NCI-H345 treated with DMSO at 0.1 percent for 48 hours (cell line): ENCODE measurements at regions not wholly inside any gene's neighbourhood (a gene's known extent, or its start where the extent isn't known, plus 50 kb on each side); places are given as distances from the start of the nearest gene placed in this dataset.

Experiments
- DNase-seq: peaks from one replicate; lab custom pipeline; 2025; ENCODE audit not compliant: unreplicated experiment; lab: John Stamatoyannopoulos, UW

DNA sequence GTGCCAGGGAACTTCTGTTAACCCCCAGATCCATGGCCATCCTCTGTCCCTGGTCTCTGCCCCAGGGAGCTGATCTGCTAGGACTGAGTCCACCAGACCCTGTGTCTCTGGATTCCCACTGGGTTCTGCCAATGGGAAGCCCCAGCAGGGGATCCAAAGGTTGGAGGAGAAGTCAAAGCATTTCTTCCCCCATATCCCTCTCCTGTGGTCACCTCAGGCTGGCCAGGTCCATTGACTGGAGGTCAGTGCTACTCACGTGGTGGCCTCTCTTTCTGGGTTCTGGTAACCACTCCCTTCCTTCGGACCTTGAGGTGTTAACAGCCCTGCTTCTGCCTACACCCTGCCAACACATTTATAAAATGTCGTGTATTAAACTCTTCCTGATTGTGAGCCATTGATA, 69.7 kb upstream of the NECTIN1 start:
- DNase-seq: no peak

DNA sequence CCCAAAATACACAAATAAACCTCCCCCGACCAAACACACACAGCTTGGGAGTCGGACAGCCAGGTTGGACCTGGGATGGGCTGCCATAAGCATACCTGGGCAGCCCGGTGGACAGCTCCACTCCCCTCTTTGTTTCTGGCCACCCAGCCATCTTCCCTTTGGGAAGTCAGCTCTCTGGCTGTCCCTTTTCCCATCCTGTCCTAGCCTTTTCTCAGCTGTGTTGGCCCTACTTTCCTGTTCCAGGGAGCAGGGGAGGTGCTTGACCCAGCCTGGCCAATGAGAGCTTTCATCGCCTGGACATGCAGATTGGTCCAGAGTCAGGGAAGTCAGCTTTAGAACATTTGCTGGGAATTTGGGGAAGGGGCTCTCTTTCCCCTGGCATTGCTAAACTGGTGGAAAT, 68.7 kb upstream of the NECTIN1 start:
- DNase-seq: no peak

DNA sequence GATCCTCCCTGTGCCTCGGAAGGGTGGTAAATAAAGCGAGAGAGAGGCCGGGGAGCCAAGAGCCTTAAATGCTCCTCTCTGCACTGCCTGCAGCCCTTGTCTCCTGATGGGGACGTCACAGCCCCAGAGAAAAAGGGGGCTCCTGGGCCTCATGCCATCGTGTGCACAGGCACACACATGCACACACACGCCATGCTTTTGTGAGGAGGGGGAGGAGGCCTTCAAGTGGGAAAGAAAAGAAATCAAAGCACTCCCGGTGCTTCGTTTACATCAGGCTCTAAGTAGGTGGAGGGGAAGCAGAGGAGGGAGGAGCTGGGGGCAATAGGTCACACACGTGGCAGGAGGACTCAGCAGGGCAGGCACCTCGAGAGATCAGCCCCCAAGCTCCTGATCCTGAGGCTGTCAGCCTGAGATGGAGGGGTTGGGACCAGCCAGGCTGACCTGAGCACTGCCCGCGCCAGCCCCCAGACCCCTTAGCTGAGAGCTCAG, 68.2 kb upstream of the NECTIN1 start:
- no peak for DNase-seq

DNA sequence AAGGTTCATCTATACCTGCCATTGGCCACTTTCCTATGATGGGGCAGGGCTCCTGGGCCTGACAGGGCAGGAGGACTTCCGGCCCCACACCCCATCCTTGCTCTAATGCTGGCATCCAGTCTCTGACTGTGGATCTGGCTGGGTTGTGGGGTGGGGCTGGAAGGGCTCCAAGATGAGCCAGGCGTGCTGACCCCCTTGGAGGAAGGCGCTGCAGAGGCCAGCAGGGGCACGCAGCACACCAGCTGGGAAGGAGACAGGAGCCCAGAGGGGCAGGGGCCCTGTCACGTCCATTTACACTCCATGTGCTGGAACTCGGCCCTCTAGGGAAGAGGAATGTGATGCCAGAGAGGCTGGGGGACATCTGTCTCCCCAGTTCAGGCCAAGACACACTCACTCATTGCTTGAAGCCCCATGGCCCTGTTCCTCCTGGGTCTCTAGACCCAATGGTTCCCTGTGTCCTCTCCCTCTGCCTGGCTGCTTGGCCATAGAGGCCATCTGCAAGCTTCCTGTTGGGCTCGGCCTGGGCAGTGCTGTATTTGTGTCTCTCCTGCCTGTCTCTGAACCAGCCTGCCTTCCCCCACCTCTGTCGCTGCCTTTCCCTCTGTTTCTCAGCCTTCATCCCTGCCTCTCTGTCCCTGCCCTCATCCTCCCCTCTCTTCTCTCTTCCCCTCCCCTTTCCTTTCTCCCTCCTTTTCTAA, 67.5 kb upstream of the NECTIN1 start:
- no peak for DNase-seq

DNA sequence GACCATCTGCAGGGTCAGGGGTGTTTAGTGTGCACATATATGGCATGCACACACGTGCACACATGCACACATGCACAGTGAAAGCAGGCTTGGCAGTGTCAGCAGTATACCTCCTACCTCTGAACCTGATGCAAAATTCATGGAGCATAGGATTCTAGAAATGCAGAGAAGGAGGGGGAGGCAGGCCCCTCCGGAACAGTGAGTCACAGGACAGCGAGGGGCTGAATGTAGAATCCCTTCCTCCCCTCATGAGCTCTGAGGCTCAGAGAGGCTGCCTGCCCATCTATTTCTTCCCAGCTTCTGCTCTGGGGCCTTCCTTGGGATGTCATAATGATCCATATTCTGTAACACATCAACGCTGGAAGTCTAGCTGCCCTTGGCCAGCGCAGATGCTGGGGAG, 66.7 kb upstream of the NECTIN1 start:
- DNase-seq: no peak

DNA sequence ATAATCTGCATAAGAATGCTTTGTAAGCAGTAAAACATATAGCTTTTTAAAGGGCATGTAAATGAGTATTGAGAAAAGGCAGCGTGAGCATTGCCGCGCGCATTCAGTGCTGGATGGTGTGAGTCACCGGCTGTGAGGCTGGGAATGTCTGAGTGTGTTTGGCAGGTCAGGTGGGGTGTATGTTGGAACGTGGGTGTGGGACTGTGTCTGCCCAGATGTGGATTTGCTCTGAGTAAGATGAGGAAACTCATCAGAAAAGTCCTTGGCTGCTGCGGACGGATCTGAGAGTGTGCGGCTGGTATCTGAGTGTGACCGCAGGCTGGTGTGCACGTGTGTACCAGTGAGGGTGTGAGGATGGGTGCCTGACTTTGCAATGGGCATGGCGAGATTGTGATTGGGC, 66.2 kb upstream of the NECTIN1 start:
- no peak for DNase-seq

DNA sequence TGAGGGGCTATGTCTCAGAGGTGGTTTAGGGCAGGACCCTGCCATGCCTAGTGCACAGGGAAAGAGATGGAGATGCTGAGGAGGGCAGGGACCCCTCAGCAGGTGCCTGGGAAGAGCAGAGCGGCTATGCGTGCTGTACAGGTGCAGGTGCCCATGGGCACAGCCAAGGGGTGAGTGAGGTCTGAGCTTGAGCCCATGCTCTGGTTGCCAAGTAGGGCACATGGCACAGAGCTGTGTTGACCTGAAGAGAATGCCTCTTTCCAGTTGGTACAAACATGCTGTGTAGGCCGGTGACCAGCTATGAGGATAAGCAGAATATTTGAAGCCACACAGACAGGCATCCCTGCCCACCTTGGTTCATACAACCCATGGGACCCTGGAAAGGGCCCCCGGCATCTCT, 65.8 kb upstream of the NECTIN1 start:
- no peak for DNase-seq

DNA sequence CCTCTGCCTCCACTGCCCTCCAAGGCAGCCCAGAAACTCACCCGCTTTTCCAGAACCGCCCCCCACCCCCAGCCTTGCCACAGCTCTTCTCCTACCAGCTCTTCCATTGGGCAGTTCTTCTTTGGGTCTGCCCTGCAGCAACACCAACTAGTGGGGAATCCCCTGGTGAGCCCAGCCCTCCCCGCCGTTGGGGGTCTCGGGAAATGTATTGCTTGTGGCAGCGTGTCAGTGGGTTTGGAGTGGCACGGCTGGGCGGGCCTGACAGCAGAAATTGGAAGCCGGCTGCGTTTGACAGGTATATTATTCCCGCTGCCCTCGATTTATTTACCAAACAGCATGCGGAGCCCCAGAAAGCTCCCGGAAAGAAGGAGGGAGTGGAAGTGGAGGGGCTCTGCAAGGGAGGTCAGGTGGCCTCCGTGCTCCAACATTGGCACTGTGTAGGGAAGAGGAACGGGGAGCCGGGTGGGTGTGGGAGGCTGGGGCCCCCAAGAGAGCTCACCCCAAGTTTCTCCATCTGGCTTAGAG, 65.2 kb upstream of the NECTIN1 start:
- DNase-seq: no peak

DNA sequence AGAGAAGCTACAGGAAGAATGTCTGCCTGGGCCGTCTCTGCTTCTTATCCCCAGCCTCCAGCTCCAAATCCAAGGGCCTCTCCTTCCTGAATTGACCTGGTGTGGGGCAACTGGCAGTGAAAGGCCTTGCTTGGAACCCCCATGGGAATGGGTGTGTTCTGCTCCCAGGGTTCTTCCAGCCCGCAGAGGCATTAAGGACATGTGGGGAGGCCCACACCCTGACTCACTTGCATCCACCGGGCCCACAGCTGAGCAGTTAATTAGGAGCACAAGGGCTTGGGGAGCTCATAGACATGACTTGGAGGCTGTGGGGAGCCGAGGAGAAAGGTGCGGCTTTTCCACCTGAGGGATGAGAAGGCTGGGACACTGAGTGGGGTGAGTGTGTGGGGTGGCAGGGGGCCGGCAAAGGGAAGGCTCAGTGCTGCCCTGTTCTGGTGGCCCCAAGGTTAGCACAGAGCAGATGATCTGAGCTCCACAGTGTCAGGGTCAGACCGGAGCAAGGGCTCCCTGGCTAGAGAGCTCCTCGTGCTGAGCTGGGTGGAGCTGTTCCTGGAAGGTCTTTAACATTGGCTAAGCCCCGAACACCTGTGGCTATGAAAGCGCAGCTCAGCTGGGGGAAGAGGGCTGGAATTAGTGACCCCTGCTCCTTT, 64.5 kb upstream of the NECTIN1 start:
- no peak for DNase-seq

DNA sequence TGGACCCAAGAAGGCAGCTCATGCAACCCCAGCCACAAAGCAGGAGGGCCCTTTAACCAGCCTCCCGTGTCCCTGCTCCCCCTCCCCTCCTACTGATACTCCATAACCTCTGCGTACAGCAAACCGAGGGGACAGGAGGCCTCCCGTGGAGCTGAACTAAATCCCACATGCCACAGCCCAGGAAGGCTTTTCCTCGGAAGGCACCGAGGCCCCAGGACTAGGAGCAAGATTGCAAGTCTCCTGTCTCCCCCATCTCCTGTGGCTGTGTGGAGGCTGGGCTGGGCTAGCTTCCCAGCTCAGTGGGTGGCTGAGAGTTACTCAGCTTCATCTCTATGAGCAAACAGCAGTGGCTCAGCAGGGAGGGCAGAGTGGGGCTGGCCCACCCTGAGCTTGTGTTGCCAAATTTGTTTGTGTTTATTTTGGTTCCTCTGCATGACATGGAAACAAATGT, 62.7 kb upstream of the NECTIN1 start:
- peak; percentile 80 for DNase-seq

DNA sequence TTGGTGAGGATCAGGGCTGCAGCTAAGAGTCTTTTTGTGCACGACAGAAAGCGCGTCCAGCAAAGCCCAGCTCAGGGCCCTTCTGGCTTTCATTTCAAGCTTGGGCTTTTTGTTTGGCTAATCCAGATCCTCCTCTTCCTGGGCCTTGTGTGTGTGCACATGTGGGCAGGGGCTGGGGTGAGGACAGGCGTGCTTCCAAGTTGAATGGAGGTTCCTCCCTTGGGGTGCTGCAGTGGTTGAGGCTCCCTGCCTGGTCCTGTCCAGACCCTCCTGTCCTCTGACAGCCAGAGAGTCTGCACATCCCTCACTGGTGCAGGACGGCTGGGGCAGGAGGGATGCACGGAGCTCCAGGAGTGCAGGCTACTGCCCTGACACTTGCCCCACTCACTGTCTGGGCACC, 62.0 kb upstream of the NECTIN1 start:
- DNase-seq: peak; percentile 4

DNA sequence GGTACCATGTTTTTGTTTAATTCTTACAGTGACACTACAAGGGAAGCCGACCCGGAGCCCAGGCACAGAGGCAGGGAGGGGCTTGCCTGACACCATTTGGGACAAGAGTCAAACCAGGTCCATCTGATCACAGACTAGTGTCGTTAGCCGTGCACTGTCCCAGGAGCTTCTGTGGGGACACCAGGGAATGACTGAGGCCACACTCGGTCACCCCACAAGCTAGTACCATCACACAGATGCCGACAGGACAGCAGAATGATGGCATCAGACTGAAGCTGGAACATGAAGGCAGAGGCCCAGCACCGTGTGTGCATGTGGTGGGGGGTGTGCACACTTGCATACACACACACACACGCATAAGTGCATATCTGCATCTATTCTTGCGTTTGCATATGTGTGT, 61.5 kb upstream of the NECTIN1 start:
- no peak for DNase-seq

DNA sequence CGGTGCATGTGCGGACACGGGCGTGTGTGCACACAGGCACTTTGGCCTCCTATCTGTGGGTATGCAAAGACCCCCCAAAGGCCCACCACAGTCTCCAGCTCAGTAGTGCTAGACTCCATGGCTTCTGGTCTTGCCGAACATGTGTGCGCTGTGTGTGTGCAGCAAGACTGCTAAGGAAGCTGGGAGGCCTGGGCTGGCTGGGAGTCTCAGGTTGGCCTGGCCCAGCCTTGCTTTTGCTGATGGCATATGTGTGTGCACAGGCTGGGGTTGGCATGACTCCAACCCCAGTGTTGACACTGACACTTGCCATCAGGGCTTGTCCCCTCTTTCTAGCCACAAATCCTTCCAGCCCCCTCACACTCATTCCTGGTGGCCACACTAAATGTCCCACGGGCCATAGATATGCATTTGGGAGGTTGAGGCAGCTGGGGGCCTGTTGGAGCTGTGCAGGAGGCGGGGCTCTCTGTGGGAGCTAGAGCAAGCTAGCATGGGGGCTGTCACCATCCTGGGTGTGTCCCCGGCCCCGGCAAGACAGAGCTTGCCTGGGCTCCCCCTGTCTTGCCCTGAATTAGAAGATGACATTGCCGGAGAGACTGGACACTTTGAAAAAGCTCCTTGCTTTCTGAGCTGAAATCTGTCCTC, 60.9 kb upstream of the NECTIN1 start:
- DNase-seq: peak; percentile 23

DNA sequence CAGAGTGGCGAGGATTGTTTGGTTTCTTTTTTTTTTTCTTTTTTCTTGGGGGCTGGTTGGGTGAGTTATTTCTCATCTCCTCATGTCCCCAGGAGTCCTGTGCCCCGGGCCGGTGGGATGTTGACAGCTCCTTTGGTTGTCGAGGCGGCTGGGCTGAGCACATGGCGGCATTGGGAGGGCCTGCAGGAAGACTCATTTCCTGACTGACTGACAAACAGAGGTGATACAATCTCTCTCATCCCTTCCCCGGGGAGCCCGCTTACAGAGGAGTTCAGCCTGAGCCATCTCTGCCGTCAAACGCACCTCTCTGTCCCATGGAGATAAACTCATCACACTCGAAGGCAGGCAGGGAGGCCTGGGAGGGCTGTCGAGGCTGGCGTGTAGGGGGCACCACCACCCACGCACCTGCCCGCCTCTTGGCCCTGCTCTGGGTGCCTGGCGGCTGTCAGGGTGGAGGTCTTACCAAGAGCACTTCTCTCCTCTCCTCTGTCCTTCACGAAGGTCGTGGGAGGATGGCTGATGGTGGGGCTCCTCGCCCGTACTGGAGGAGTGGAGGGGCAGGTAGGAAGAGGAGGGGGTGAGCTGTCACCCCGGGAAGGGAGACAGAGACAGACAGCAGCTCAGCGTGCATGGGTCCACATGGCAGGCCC, 60.0 kb upstream of the NECTIN1 start:
- DNase-seq: no peak

DNA sequence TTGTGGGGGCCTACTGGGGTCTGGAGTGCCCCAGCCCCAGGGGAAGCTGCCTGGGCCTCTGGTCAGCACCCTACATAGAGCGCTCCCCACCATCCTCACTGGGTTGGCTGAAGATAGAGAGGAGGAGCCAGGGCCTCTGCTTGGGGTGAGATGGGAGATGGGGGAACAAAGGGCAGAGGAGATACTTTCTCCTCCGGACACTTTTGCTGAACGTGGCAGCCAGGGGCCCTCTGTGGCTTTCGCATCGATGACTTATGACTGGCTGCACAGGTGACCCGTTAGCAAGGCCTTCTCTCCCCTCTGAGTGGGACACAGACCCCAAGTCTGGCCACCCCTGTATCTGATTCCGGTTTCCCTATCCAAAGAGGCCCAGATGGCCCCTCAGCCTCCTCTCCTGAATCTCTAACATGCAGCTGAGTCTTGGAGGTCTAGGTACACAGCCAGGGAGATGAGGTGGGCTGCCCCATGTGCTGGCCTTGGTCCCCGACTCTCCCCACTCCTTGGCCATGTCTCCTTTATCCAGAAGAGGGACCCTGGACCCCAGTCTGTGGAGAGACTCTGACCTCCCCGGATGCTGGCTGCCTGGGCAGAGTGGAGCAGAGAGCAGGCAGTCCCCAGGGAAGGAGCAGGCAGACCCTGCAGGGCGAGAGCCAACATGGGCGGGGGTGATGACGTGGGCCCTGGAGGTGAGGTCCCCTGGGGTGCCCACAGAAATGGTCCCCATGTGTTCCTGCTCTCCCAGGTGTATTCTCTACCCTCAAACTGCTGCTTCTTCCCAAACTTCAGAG, 59.3 kb upstream of the NECTIN1 start:
- DNase-seq: no peak

DNA sequence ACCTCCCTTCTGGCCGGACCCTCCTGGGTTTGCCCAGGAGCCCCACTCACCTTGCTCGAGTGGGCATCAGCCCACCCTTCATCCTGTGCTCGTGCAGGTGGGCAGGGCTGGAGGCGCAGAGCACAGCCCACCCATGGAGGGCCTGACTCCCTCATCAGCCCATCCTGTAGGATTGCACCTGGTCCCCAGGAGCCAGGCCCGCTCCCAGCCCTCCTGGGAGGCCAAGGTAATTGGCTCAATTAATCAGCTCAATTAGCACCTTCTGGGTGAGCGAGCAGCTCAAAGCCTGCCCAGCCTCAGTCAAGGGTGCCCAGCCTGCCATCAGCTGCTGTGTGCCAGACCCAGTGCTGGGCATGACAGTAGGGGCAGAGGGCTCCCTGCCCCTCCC, 58.1 kb upstream of the NECTIN1 start:
- DNase-seq: no peak

DNA sequence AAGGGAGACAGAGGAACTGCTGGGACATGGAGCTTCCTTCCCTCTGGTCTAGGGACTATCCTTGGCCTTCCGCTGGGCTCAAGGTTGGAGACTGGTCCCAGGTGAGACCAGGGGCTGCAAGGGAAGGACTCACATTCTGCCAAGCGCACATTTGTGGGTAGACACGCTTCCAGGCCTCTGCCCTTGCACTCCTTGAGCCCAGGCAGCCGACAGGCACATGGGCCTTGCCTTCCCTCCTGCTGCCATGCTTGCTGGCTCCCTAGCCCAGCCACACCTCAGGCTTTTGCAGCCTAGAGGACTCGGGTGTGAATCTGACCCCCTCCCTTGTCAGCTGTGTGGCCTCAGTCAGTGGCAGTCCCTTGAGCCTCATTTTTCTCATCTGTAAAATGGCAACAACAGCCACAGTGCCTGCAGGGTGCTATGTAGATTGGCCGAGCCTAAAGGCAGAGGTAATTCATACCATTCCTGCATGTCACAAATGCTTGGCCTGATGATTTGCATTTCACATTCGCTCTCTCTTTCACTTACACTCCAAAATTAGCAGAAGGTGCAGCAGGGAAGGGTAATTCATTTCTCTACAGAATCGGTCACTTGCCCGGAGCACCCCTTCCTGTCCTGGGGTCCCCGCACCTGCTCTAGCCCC, 57.6 kb upstream of the NECTIN1 start:
- no peak for DNase-seq

DNA sequence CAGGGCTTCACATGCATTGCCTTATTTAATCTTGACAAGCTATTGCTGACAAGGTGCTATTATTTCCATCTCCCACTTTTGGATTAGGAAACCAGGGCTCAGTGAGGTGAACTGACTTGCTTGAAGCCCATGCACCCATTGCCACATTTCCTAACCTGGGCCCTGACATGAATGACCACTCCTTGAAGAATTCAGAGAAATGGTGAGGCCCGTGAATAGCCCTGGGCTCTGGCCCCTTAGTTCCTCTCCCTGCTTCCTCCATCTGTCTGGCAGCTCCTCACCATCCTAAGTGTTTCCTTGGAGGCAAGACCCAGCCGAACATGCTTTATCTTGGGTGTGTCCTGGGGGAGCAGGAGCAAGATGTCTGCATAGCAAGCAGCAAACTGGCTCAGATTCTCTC, 56.1 kb upstream of the NECTIN1 start:
- no peak for DNase-seq

DNA sequence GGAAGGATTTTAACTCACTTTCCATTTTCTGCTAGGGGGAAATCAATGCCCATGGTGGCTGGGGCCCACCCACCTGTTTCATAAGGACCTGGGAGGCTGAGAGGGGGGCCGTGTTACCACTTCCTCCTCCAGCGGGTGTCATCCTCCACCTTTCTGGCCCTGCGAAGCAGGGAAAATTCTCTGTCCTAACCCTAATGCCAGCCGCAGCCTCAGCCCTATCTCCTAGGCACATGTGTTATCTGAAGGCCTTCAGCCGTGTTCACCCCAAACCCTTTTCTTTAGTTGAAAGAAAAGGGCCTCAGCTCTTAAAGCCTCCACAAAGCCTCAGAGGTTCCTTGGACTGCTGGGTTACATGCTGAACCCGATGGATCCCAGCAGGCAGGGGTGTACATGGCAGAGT, 55.4 kb upstream of the NECTIN1 start:
- DNase-seq: no peak
